ENCODE measurements at regions not wholly inside any gene's neighbourhood (a gene's known extent, or its start where the extent isn't known, plus 50 kb on each side); places are given as distances from the start of the nearest gene placed in this dataset.

DNA sequence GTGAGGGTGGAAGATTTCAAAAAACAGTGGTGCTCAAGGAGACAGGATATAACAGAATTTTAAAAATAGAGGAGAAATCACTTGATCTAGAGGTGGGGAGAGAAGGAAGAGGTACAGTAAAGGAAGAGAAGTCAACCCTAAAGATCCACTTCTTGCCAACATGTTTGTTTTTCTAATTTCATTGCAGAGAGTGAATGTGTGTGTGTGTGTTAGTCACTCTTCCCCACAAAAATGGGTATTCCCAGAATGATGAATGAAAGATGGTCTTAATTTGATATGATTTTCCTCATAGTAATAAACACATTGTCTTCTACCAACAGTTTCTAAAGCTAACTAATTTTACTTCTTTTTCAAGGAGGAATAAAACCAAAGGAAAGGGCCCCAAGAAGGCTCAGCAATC is 74.2 kb upstream of the NGF start:
- TF ChIP-seq, protein P1, sequence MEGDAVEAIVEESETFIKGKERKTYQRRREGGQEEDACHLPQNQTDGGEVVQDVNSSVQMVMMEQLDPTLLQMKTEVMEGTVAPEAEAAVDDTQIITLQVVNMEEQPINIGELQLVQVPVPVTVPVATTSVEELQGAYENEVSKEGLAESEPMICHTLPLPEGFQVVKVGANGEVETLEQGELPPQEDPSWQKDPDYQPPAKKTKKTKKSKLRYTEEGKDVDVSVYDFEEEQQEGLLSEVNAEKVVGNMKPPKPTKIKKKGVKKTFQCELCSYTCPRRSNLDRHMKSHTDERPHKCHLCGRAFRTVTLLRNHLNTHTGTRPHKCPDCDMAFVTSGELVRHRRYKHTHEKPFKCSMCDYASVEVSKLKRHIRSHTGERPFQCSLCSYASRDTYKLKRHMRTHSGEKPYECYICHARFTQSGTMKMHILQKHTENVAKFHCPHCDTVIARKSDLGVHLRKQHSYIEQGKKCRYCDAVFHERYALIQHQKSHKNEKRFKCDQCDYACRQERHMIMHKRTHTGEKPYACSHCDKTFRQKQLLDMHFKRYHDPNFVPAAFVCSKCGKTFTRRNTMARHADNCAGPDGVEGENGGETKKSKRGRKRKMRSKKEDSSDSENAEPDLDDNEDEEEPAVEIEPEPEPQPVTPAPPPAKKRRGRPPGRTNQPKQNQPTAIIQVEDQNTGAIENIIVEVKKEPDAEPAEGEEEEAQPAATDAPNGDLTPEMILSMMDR (IDR thresholded peaks at IDR 0.05; ENCODE audit: insufficient read depth, low read depth, low read length): no peak
- no peak overlapping the region for H3K4me3 ChIP-seq (ENCODE audit: low read depth, low read length)
- no peak for DNase-seq (ENCODE audit: low read depth)

DNA sequence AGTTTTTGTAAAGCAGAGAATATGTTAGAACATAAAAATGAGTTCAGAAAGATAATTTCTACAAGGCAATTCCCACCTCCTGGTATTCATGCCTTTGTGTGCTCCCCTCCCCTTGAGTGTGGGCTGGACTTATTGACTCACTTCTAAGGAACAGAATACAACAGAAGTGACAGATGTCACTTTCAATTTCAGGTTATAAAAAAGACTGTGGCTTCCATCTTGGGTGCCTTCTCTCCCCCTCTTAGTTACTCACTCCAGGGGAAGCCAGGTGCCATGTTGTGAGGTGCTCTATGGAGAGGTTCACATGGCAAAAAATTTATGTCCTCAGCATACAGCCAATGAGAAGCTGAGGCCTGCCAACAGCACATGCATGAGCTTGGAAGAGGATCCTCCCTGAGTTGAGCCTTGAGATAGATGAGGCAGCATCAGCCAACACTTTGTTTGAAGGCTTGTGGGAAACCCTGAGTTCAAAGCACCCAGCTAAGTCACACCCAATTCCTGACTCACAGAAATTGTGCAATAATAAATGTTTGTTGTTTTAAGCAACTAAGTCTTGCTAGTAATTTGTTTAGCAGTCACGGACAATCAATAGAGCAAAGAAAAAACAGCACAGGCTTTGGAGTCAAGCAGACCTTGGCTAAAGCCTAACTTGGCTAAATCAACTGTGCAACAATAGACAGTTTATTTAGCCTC is 73.5 kb upstream of the NGF start:
- TF ChIP-seq, protein P1 (IDR thresholded peaks at IDR 0.05; ENCODE audit: insufficient read depth, low read depth, low read length): no peak
- H3K4me3 ChIP-seq (ENCODE audit: low read depth, low read length): no peak overlapping the region
- peak; percentile 89 for DNase-seq (ENCODE audit: low read depth)

GRCh38 chr1:115409094-115410015 is 71.3 kb upstream of the NGF start:
- no peak overlapping the region for H3K4me3 ChIP-seq (ENCODE audit: low read depth, low read length)
- peak; percentile 57 for DNase-seq (ENCODE audit: low read depth)
- TF ChIP-seq, protein P1 (IDR thresholded peaks at IDR 0.05; ENCODE audit: insufficient read depth, low read depth, low read length): no peak

DNA sequence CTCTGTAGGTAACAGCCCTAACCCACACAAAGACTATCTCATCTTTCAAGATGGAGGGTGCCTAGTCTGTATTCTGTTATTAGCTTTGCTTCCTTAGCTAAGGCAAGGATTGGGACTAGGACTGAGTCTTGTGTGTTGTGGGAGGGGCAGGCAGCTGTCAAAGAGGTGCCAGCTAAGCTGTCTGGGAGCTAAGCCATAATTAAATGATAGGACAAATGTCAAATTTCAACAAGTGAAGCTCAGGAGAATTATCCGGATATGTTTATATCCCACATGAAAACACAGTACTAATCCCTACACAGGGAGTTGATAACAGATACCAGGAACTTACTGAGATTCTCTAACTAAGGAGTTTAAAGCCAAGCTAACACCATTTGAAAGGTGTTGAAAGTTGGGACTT is 70.5 kb upstream of the NGF start:
- peak; percentile 28 for DNase-seq (ENCODE audit: low read depth)
- TF ChIP-seq, protein P1 (IDR thresholded peaks at IDR 0.05; ENCODE audit: insufficient read depth, low read depth, low read length): no peak
- no peak overlapping the region for H3K4me3 ChIP-seq (ENCODE audit: low read depth, low read length)

DNA sequence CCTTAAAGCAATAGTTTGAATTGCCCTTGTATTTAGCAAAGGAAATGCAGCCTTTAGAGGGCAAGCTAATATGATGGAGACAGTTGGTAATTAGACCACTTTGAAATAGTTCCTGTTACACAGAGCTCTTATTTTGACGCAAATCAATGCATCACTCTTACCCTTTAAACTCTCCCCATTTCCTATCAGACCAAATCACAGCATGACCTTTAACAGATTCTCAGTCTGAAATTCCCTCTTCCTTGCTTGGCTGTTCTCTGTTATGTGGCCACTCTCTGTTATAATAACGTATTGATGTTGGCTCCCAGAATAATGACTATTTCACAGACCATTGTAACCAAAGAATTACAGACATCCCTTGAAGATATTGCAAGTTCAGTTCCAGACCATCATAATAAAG is 66.9 kb upstream of the NGF start:
- DNase-seq (ENCODE audit: low read depth): no peak
- TF ChIP-seq, protein P1 (IDR thresholded peaks at IDR 0.05; ENCODE audit: insufficient read depth, low read depth, low read length): no peak
- H3K4me3 ChIP-seq (ENCODE audit: low read depth, low read length): no peak overlapping the region

- DNase-seq (ENCODE audit: low read depth): no peak
Observed at GRCh38 chr1:115402753-115403184, 64.7 kb upstream of the NGF start.

More at GRCh38 chr1:115402753-115403184, 64.7 kb upstream of the NGF start:
- no peak overlapping the region for H3K4me3 ChIP-seq (ENCODE audit: low read depth, low read length)
- TF ChIP-seq, protein P1 (IDR thresholded peaks at IDR 0.05; ENCODE audit: insufficient read depth, low read depth, low read length): no peak
